IPS DF 6.9 (cell line): ENCODE measurements at regions not wholly inside any gene's neighbourhood (a gene's known extent, or its start where the extent isn't known, plus 50 kb on each side); places are given as distances from the start of the nearest gene placed in this dataset.

Experiments used
- DNase-seq: peaks from one replicate; pipeline ENCODE4 v3.0.0-alpha.2; 2013; ENCODE audit warnings: low read depth, low spot score
- H3K27ac ChIP-seq: one replicate; pipeline ENCODE4 v1.5.1; 2013; ENCODE audit warnings: low read length, control low read depth
- H3K27me3 ChIP-seq: 2 replicates; pipeline ENCODE4 v1.6.1; 2013; ENCODE audit warnings: mild to moderate bottlenecking, low read length; ENCODE audit not compliant: control insufficient read depth, insufficient read depth
- H3K36me3 ChIP-seq: 2 replicates; pipeline ENCODE4 v1.6.1; 2013; ENCODE audit warnings: low read length; ENCODE audit not compliant: control insufficient read depth, insufficient read depth
- H3K4me1 ChIP-seq: 2 replicates; pipeline ENCODE4 v1.6.1; 2013; ENCODE audit warnings: low read length; ENCODE audit not compliant: control insufficient read depth, insufficient read depth
- H3K4me3 ChIP-seq: 2 replicates; pipeline ENCODE4 v1.5.1; 2013; ENCODE audit warnings: mild to moderate bottlenecking, low read length
- H3K9me3 ChIP-seq: 2 replicates; pipeline ENCODE4 v1.6.1; 2013; ENCODE audit warnings: low read length, inconsistent platforms; ENCODE audit not compliant: control insufficient read depth, insufficient read depth
- WGBS: extraction: QIAGEN DNeasy Blood & Tissue Kit; methylation state at CpG from one replicate; pipeline ENCODE4 v1.1.7; 2013; ENCODE audit warnings: mixed read lengths, missing lambda C conversion rate; ENCODE audit not compliant: insufficient read length, insufficient coverage; 5-methylcytosine and 5-hydroxymethylcytosine counted together

- Histone ChIP-seq H3K4me1 (no peaks in the 10 kb centered on the region; the same call in 1 of the 2 replicates), H3K27ac (no peak overlapping the region), H3K4me3 (no peak overlapping the region), H3K27me3 (no peaks in the 10 kb centered on the region), H3K9me3 (no peaks in the 10 kb centered on the region), H3K36me3 (no peaks in the 10 kb centered on the region)
- no CpG with 5 or more reads among the region's 3 CpGs for WGBS
- no peak for DNase-seq
Measured at GRCh38 chr6:147138835-147139234, 65.4 kb upstream of the STXBP5 start.

DNA sequence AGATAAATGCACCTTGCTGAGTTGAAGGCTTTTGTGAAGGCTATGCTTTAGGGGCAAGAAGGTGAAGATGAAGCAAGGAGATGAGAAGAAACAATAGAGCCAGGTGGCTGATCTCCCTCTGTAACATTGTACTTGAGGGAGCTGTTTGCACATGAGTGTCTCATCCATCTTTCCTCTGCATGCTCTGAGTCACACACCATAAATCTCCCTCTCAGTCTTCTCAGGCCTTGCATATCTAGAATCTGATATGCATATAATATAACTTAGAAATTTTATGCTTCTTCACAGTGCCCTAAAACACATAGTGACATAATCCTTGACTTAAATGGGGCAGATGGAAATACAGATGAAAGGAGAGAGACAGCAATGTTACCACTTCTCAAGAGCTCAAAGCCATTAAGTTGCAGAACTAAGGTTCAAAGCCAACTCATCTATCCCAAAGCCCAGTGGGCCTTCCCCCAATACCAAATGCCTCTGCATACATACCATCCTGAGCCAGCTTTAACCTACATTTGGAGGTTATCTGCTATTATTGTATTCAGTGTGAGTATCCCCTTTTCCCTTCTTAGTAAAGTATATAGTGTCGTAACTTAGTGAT lies 62.4 kb upstream of the STXBP5 start:
- Histone ChIP-seq H3K4me3 (no peak overlapping the region), H3K27ac (no peak overlapping the region), H3K27me3 (no peaks in the 10 kb centered on the region), H3K9me3 (no peaks in the 10 kb centered on the region), H3K4me1 (no peaks in the 10 kb centered on the region), H3K36me3 (no peaks in the 10 kb centered on the region)
- no peak for DNase-seq
- no CpG with 5 or more reads among the region's 1 CpG for WGBS

DNA sequence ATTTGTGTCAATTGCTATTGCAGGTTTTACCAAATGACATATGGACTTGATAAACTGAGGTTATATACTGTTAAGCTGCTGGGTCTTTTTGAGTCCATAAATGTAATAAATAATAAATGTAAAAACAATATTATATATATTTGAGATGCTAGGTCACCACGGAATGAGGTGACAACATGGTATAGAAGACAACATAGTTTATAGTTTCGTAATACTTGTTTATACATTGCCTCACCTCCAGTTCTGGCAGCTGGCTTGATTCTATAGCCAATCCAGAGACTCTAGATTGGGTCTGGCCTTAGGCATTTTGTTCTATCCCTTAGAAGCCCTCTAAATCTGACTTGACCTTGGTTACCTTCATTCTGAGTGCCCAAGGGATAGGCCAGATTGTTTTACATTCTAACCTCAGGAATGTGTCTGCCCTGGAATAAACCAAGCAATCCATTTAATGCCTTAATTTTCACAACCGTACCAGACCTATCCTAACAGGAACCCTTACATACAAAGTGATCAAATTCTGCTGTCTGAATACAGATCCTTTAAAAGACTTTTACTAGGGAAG lies 61.5 kb upstream of the STXBP5 start:
- no peaks in the 10 kb centered on the region for H3K36me3 ChIP-seq
- WGBS = no CpG with 5 or more reads among the region's 3 CpGs
- H3K9me3 ChIP-seq = no peaks in the 10 kb centered on the region
- DNase-seq = no peak
- H3K27ac ChIP-seq = no peak overlapping the region
- H3K4me1 ChIP-seq = no peaks in the 10 kb centered on the region
- H3K27me3 ChIP-seq = no peaks in the 10 kb centered on the region
- no peak overlapping the region for H3K4me3 ChIP-seq

DNA sequence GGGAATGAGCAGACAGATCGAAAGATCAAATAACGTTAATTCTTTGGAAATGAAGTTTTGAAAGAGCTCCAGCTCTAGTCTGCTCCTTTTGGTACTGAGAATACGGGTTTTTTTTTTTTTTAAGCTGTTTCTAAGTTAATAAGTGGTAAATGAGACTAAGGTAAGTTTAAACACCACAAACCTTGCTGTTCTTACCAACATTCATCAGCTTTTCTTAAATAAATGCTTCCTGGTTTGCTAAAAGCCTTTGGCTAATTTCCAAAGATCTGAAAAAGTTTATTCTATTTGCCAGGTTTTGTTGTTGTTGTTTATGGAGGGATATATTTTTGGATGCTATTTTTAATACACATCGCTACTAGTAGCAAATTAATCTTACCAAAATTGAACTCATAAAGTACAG lies 55.1 kb upstream of the STXBP5 start:
- no peak overlapping the region for H3K27ac ChIP-seq
- no CpG with 5 or more reads among the region's 4 CpGs for WGBS

DNA sequence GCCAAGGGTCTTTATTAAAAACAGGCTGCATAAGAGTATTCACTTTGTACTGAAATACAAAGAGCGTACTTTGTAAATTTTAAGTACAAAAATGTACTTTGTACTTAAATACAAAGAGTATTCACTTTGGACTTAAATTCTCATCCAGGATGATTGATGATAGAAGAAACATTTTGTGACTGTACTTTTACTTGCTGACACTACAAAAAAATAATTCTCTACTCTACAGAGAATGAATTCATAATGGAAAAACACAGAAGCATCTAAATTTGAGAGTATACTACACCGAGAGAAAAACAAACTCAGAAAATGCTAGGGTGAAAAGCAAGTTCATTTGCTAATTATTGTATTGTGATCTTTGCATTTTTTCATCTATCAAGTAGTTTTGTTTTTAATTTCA lies 54.4 kb upstream of the STXBP5 start:
- Histone ChIP-seq H3K36me3 (no peaks in the 10 kb centered on the region), H3K9me3 (no peaks in the 10 kb centered on the region), H3K27ac (no peak overlapping the region), H3K27me3 (no peaks in the 10 kb centered on the region), H3K4me3 (no peak overlapping the region), H3K4me1 (no peaks in the 10 kb centered on the region; the same call in 1 of the 2 replicates)
- no CpG with 5 or more reads among the region's 2 CpGs for WGBS
- DNase-seq = no peak

More for the DNA sequence above, 55.1 kb upstream of the STXBP5 start:
- Histone ChIP-seq H3K4me1 (no peaks in the 10 kb centered on the region; the same call in 1 of the 2 replicates), H3K9me3 (no peaks in the 10 kb centered on the region), H3K4me3 (no peak overlapping the region), H3K27me3 (no peaks in the 10 kb centered on the region), H3K36me3 (no peaks in the 10 kb centered on the region)
- DNase-seq = no peak

- WGBS = no CpG with 5 or more reads among the region's 1 CpG
- Histone ChIP-seq H3K36me3 (no peaks in the 10 kb centered on the region), H3K4me3 (no peak overlapping the region), H3K27me3 (no peaks in the 10 kb centered on the region), H3K9me3 (no peaks in the 10 kb centered on the region), H3K4me1 (no peaks in the 10 kb centered on the region; the same call in 1 of the 2 replicates), H3K27ac (no peak overlapping the region)
- DNase-seq = no peak
Measured at GRCh38 chr6:147150293-147150692, 53.9 kb upstream of the STXBP5 start.
